AG09309 (cell line): ENCODE measurements at regions not wholly inside any gene's neighbourhood (a gene's known extent, or its start where the extent isn't known, plus 50 kb on each side); places are given as distances from the start of the nearest gene placed in this dataset.

Source experiments
- DNase-seq: peaks from one replicate; pipeline ENCODE4 v3.0.0-alpha.2; 2010; ENCODE audit warnings: low read depth
- H3K4me3 ChIP-seq: 2 replicates; pipeline ENCODE4 v1.5.1; 2011; ENCODE audit warnings: mild to moderate bottlenecking, low read depth, low read length, moderate library complexity; ENCODE audit not compliant: control insufficient read depth
- TF ChIP-seq, protein P1 (sequence below): IDR thresholded peaks from 2 replicates; pipeline ENCODE4 v1.5.1; 2011; ENCODE audit warnings: mild to moderate bottlenecking, low read depth, low read length, inconsistent platforms; ENCODE audit not compliant: insufficient read depth, control insufficient read depth; ENCODE audit errors: missing control alignments

DNA sequence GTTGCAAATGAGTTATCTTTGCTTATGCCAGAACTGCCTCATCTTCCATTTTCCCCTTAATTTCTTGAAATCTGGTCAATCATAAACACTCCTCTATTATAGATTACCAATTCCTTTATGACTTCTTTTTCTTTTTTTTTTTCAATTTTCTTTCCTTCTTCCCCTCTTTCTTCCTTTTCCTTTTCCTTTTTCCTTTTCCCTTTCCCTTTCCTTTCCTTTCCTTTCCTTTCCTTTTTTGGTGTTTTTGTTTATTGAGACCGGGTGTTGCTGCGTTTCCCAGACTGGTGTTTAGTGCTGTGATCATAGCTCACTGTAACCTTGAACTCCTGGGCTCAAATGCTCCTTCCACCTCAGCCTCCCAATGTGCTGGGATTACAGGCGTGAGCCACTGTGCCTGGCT lies 151.4 kb upstream of the FOXP2 start:
- no peak overlapping the region for H3K4me3 ChIP-seq
- no peak for DNase-seq
- TF ChIP-seq, protein P1, sequence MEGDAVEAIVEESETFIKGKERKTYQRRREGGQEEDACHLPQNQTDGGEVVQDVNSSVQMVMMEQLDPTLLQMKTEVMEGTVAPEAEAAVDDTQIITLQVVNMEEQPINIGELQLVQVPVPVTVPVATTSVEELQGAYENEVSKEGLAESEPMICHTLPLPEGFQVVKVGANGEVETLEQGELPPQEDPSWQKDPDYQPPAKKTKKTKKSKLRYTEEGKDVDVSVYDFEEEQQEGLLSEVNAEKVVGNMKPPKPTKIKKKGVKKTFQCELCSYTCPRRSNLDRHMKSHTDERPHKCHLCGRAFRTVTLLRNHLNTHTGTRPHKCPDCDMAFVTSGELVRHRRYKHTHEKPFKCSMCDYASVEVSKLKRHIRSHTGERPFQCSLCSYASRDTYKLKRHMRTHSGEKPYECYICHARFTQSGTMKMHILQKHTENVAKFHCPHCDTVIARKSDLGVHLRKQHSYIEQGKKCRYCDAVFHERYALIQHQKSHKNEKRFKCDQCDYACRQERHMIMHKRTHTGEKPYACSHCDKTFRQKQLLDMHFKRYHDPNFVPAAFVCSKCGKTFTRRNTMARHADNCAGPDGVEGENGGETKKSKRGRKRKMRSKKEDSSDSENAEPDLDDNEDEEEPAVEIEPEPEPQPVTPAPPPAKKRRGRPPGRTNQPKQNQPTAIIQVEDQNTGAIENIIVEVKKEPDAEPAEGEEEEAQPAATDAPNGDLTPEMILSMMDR = no peak

DNA sequence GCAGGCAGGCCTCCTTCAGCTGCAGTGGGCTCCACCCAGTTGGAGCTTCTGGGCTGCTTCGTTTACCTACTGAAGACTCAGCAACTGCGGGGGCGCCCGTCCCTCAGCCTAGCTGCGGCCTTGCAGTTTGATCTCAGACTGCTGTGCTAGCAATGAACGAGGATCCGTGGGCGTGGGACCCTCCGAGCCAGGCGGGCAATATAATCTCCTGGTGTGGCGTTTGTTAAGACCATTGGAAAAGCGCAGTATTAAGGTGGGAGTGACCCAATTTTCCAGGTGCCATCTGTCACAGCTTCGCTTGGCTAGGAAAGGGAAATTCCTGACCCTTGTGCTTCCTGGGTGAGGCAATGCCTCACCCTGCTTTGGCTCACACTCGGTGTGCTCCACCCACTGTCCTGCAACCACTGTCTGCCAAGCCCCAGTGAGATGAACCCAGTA lies 159.2 kb upstream of the FOXP2 start:
- TF ChIP-seq, protein P1 = no peak
- H3K4me3 ChIP-seq = no peak overlapping the region
- no peak for DNase-seq

DNA sequence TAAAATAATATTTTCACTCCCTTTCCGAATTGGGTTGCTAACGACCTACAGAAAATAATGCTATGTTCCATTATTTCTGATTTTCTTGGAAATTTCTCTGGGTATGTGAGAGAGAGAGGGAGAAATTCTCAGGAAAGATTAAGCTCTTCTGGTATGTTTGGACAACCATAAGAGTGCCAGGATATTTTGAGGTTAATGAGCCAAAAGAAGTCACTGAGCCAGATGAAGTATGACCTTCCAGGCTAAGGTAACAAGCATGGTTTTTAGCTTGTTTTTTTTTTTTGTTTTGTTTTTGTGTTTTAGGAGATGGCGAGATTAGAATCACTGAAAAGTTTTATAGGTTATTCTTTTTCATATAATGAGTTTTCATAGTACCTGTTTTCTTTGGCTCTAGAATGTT lies 171.0 kb upstream of the FOXP2 start:
- no peak overlapping the region for H3K4me3 ChIP-seq
- DNase-seq = no peak
- TF ChIP-seq, protein P1 = no peak

DNA sequence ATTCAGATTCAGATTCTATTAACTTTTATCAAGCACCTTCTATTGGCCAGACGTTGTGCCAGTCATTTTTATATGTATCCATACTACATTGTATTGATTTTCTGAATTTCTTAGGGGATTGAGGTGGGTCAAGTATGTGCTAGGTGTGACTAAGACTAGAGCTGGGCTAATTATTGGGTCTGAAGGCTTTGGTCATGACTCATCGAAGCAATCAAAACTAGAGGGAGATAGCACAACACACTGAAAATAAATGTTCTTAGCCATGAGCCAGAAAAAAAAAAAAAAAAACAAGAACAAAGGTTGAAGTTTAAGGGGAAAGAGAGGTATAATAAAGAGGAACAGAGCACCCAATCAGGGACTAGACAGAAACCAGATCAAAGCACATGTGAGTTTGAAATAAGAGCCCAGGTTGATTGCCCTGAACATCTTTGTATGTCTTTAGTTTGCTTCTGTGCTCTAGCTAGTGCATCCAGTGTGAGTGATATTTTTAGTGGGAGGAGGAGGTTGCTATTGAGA lies 171.6 kb upstream of the FOXP2 start:
- DNase-seq = no peak
- TF ChIP-seq, protein P1 = no peak
- no peak overlapping the region for H3K4me3 ChIP-seq

DNA sequence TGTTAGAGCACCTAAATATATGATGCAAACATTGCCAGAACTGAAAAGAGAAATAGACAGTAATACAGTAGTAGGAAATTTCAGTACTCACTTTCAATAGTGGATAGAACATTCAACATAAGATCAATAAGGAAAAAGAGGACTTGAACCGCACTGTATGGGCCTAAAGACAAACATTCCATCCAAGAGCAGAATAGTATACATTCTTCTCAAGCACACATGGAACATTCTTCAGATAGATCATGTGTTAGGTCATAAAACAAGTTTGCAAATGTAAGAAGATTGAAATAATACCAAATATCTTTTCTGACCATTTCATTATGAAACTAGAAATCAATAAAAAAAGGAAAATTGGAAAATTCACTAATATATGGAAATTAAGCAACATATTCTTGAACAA lies 185.4 kb upstream of the FOXP2 start:
- no peak for DNase-seq
- no peak overlapping the region for H3K4me3 ChIP-seq
- TF ChIP-seq, protein P1 = no peak

DNA sequence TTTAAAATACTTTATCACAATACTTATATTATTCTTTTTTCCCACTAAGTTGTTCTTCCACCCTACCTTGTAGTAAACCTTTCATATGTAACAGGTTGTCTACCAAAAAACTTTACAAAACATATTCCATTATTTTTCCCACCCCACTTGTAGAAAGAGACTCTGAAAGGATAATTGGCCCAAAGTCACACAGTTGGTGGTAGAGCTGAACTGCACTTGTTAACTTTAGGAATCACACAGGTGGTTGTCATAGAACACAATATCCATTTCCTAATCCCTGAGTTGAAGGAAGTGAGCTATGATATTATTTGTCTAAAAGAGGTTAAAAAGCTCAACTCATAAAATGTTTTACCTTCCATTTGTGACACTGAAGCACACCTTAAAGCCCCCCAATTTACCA lies 188.8 kb upstream of the FOXP2 start:
- TF ChIP-seq, protein P1 = no peak
- no peak overlapping the region for H3K4me3 ChIP-seq
- no peak for DNase-seq

DNA sequence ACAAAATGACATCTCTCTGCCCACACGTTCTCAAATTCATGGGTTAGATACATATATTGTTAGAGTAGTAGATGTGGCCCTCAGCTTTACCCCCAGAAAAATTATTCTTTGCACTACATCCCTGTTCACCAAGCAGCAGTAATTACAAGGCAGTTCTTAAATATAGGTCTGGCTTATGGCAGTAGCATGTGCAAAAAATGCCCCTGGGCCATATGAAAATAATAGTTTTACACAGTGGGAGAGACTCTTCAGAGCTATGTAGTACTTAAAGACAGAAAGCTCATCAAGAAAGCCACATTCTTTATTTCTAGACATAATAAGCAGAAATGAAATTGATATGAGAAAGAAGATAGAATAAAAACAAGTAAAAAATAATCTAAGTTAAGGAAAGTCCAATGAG lies 196.3 kb upstream of the FOXP2 start:
- TF ChIP-seq, protein P1 = no peak
- DNase-seq = no peak
- no peak overlapping the region for H3K4me3 ChIP-seq
